RWPE1 (cell line): ENCODE measurements at regions not wholly inside any gene's neighbourhood (a gene's known extent, or its start where the extent isn't known, plus 50 kb on each side); places are given as distances from the start of the nearest gene placed in this dataset.

ENCODE experiments used
- CTCF ChIA-PET: fragments of 350-600 bp; sonication (Branson Sonifier 250); formaldehyde crosslinking; extraction: SDS; loops from one replicate; lab custom pipeline; 2021; lab: Yijun Ruan, JAX
- POLR2A ChIA-PET: fragments of 400-600 bp; formaldehyde crosslinking; extraction: SDS; loops from one replicate; lab custom pipeline; 2020; ENCODE audit warnings: antibody characterized with exemption; ENCODE audit not compliant: low non-redundant PET; lab: Yijun Ruan, JAX
- DNase-seq: peaks from one replicate; pipeline ENCODE4 v3.0.0; 2012; ENCODE audit warnings: low spot score
- H3K27ac ChIP-seq: fragments of 450-650 bp; 2 replicates; pipeline ENCODE4 v1.5.1; 2017
- CTCF ChIP-seq: fragments of 450-650 bp; conservative IDR thresholded peaks from 2 replicates; pipeline ENCODE4 v1.5.1; 2017; ENCODE audit warnings: low read depth, mild to moderate bottlenecking

GRCh38 chr6:54784011-54784410 lies 62.6 kb upstream of the FAM83B start:
- no peak for TF ChIP-seq CTCF
- POLR2A ChIA-PET = no interaction called here
- H3K27ac ChIP-seq = no peak overlapping the region
- DNase-seq = no peak
- CTCF ChIA-PET = no interaction called here

GRCh38 chr6:54786154-54786553 lies 60.4 kb upstream of the FAM83B start:
- H3K27ac ChIP-seq = no peak overlapping the region
- ChIA-PET CTCF (no interaction called here), POLR2A (no interaction called here)
- no peak for TF ChIP-seq CTCF
- no peak for DNase-seq

GRCh38 chr6:54787825-54788224 lies 58.7 kb upstream of the FAM83B start:
- DNase-seq = no peak
- no peak for TF ChIP-seq CTCF
- CTCF ChIA-PET = interaction anchor here (0.6 kb wide), 1 partner anchor 849 kb away, joined by 5 read pairs; no protein-coding TSS in a partner anchor
- POLR2A ChIA-PET = no interaction called here
- H3K27ac ChIP-seq = no peak overlapping the region
